Activated CD8-positive, alpha-beta T cell treated with anti-CD3 and anti-CD28 coated beads for 36 hours (primary cell): ENCODE measurements at regions not wholly inside any gene's neighbourhood (a gene's known extent, or its start where the extent isn't known, plus 50 kb on each side); places are given as distances from the start of the nearest gene placed in this dataset.

Experiments
- ATAC-seq: fragments of 200-7000 bp; cut with Tn5 transposase; one replicate; pipeline ENCODE4 v1.10.0; 2021; ENCODE audit warnings: mild to moderate bottlenecking, moderate library complexity
- CTCF ChIA-PET: fragments of 350-600 bp; sonication (Branson Sonifier 250); formaldehyde crosslinking; loops from one replicate; lab custom pipeline; 2021; ENCODE audit warnings: antibody characterized with exemption; lab: Charles Lee
- POLR2A ChIA-PET: fragments of 350-600 bp; sonication (Branson Sonifier 250); formaldehyde crosslinking; loops from one replicate; lab custom pipeline; 2021; ENCODE audit warnings: antibody characterized with exemption; lab: Charles Lee
- DNase-seq: peaks from one replicate; pipeline ENCODE4 v3.0.0-alpha.2; 2020
- H3K27ac Mint-ChIP-seq: one replicate; pipeline ENCODE4 v1.8.0; 2021; ENCODE audit warnings: mild to moderate bottlenecking, mixed read lengths
- H3K27me3 Mint-ChIP-seq: one replicate; pipeline ENCODE4 v1.8.0; 2021; ENCODE audit warnings: mixed read lengths
- H3K36me3 Mint-ChIP-seq: one replicate; pipeline ENCODE4 v1.8.0; 2021; ENCODE audit warnings: low read depth, mixed read lengths
- H3K4me1 Mint-ChIP-seq: one replicate; pipeline ENCODE4 v1.8.0; 2021; ENCODE audit warnings: low read depth, mixed read lengths
- H3K4me3 Mint-ChIP-seq: one replicate; pipeline ENCODE4 v1.8.0; 2021; ENCODE audit warnings: mild to moderate bottlenecking, moderate library complexity, mixed read lengths
- H3K9me3 Mint-ChIP-seq: one replicate; pipeline ENCODE4 v1.8.0; 2021; ENCODE audit warnings: mixed read lengths
- CTCF ChIP-seq: fragments of 200-600 bp; IDR thresholded peaks from one replicate; pipeline ENCODE4 v1.8.0; 2022; ENCODE audit warnings: antibody characterized with exemption, mild to moderate bottlenecking
- intact Hi-C: fragments of 100-400 bp; cut with micrococcal nuclease; formaldehyde crosslinking; loops from one replicate; pipeline ENCODE4 v1.10.0; 2022

GRCh38 chr5:51838459-51838858, 455.2 kb downstream of the ISL1 start:
- no peak overlapping the region for H3K4me3 Mint-ChIP-seq
- DNase-seq (no peak), ATAC-seq (no peak)
- CTCF ChIA-PET: no interaction called here
- H3K4me1 Mint-ChIP-seq: no peaks in the 10 kb centered on the region
- POLR2A ChIA-PET: no interaction called here
- intact Hi-C loops: no loop called here
- H3K36me3 Mint-ChIP-seq: no peaks in the 10 kb centered on the region
- no peaks in the 10 kb centered on the region for H3K27me3 Mint-ChIP-seq
- H3K27ac Mint-ChIP-seq: no peak overlapping the region
- TF ChIP-seq CTCF: no peak
- peaks cover 2% of the 10 kb centered on the region for H3K9me3 Mint-ChIP-seq

GRCh38 chr5:51843893-51844292, 460.6 kb downstream of the ISL1 start:
- H3K9me3 Mint-ChIP-seq: peaks cover 2% of the 10 kb centered on the region
- DNase-seq (no peak), ATAC-seq (no peak)
- intact Hi-C loops: no loop called here
- TF ChIP-seq CTCF: no peak
- H3K27ac Mint-ChIP-seq: no peak overlapping the region
- no peaks in the 10 kb centered on the region for H3K4me1 Mint-ChIP-seq
- no peaks in the 10 kb centered on the region for H3K36me3 Mint-ChIP-seq
- POLR2A ChIA-PET: no interaction called here
- no peaks in the 10 kb centered on the region for H3K27me3 Mint-ChIP-seq
- CTCF ChIA-PET: no interaction called here
- H3K4me3 Mint-ChIP-seq: no peak overlapping the region

GRCh38 chr5:51846015-51846414, 462.8 kb downstream of the ISL1 start:
- Mint-ChIP-seq H3K4me1 (no peaks in the 10 kb centered on the region), H3K27me3 (no peaks in the 10 kb centered on the region), H3K27ac (no peak overlapping the region), H3K36me3 (no peaks in the 10 kb centered on the region), H3K9me3 (peaks cover 2% of the 10 kb centered on the region), H3K4me3 (no peak overlapping the region)
- ATAC-seq (no peak), DNase-seq (no peak)
- POLR2A ChIA-PET: interaction anchor here (0.7 kb wide), 1 partner anchor 161 kb away, joined by 3 read pairs; no protein-coding TSS in a partner anchor
- intact Hi-C loops: no loop called here
- CTCF ChIA-PET: no interaction called here
- TF ChIP-seq CTCF: no peak

- no peak for TF ChIP-seq CTCF
- H3K27me3 Mint-ChIP-seq: no peaks in the 10 kb centered on the region
- H3K4me3 Mint-ChIP-seq: no peak overlapping the region
- H3K4me1 Mint-ChIP-seq: no peaks in the 10 kb centered on the region
- ATAC-seq (no peak), DNase-seq (no peak)
- CTCF ChIA-PET: no interaction called here
- intact Hi-C loops: no loop called here
- no peaks in the 10 kb centered on the region for H3K9me3 Mint-ChIP-seq
- no peaks in the 10 kb centered on the region for H3K36me3 Mint-ChIP-seq
- POLR2A ChIA-PET: no interaction called here
- H3K27ac Mint-ChIP-seq: no peak overlapping the region
Measured at GRCh38 chr5:51859624-51860023, 476.4 kb downstream of the ISL1 start.

GRCh38 chr5:51860532-51861018, 477.3 kb downstream of the ISL1 start:
- intact Hi-C loops: no loop called here
- CTCF ChIA-PET: no interaction called here
- Mint-ChIP-seq H3K4me3 (no peak overlapping the region), H3K27ac (no peak overlapping the region), H3K36me3 (no peaks in the 10 kb centered on the region), H3K4me1 (no peaks in the 10 kb centered on the region), H3K9me3 (no peaks in the 10 kb centered on the region), H3K27me3 (no peaks in the 10 kb centered on the region)
- no peak for TF ChIP-seq CTCF
- ATAC-seq (no peak), DNase-seq (no peak)
- POLR2A ChIA-PET: no interaction called here
